ENCODE measurements at regions not wholly inside any gene's neighbourhood (a gene's known extent, or its start where the extent isn't known, plus 50 kb on each side); places are given as distances from the start of the nearest gene placed in this dataset.

DNA sequence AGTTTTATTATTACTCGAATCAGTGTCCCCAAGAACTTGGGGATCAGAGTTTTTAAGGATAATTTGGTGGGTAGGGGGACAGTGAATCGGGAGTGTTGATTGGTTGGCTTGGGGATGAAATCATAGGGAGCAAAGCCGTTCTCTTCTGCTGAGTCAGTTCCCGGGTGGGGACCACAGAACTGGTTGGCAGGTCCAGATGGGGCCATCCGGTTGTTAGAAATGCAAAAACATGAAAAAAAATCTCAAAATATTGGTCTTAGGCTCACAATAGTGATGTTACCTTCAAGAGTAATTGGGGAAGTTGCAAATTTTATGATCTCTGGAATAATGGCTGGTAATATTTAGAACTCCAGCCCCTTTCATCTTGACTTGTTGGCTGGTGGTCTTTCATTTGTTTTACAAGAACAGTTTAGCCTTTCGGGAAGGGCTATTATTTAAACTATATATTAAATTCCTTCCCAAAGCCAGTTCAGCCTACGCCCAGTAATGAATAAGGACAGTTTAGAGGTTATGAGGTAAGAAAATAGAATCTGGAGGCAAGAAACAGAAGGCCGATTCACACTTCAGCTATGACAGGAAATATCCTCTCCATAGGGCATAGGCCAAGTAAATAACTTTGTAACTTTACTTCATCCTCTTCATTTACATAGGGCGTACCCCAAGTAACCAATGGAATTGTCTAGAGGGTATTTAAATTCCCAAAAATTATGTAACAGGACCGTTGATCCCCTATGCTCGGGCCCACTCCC lies 164.1 kb upstream of the STS start:
- TF ChIP-seq, protein P1, sequence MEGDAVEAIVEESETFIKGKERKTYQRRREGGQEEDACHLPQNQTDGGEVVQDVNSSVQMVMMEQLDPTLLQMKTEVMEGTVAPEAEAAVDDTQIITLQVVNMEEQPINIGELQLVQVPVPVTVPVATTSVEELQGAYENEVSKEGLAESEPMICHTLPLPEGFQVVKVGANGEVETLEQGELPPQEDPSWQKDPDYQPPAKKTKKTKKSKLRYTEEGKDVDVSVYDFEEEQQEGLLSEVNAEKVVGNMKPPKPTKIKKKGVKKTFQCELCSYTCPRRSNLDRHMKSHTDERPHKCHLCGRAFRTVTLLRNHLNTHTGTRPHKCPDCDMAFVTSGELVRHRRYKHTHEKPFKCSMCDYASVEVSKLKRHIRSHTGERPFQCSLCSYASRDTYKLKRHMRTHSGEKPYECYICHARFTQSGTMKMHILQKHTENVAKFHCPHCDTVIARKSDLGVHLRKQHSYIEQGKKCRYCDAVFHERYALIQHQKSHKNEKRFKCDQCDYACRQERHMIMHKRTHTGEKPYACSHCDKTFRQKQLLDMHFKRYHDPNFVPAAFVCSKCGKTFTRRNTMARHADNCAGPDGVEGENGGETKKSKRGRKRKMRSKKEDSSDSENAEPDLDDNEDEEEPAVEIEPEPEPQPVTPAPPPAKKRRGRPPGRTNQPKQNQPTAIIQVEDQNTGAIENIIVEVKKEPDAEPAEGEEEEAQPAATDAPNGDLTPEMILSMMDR (conservative IDR thresholded peaks at IDR 0.05) = no peak
- TF ChIP-seq EZH2 (IDR thresholded peaks at IDR 0.05; ENCODE audit: low read depth) = no peak
